SK-N-SH (cell line): ENCODE measurements at regions not wholly inside any gene's neighbourhood (a gene's known extent, or its start where the extent isn't known, plus 50 kb on each side); places are given as distances from the start of the nearest gene placed in this dataset.

Experiments used
- CTCF ChIA-PET: fragments of 300-600, 350-600 bp; formaldehyde crosslinking; extraction: SDS; loops from one replicate; lab custom pipeline; 2021; lab: Yijun Ruan, JAX
- POLR2A ChIA-PET: fragments of 350-600 bp; sonication (Branson Sonifier 250); formaldehyde crosslinking; extraction: SDS; loops from one replicate; lab custom pipeline; 2020; ENCODE audit warnings: antibody characterized with exemption, inconsistent platforms; lab: Yijun Ruan, JAX
- DNase-seq: peaks from one replicate; pipeline ENCODE4 v3.0.0; 2012
- H2AFZ ChIP-seq: fragments of 200-600 bp; sonication (generic); 2 replicates; pipeline ENCODE4 v1.8.1; 2016; ENCODE audit warnings: antibody characterized with exemption, mild to moderate bottlenecking, low read depth
- H3F3A ChIP-seq: fragments of 200-600 bp; sonication (generic); replicated peaks from 2 replicates; pipeline ENCODE3; 2016; ENCODE audit warnings: antibody characterized with exemption, mild to moderate bottlenecking; ENCODE audit not compliant: insufficient read depth
- H3K27ac ChIP-seq, 2 experiments: fragments of 200-500 bp in 1 of 2; fragments of 200-600 bp in 1 of 2; sonication (Bioruptor generic) in 1 of 2; sonication (generic), shearing (Covaris generic) in 1 of 2; 2 replicates each; pipeline versions ENCODE4 v1.5.1 to v1.6.1; 2014 to 2016; ENCODE audit warnings: low read depth in 2 of 2, inconsistent platforms in 1 of 2, low read length in 1 of 2, mild to moderate bottlenecking in 1 of 2, mixed read lengths in 1 of 2
- H3K27me3 ChIP-seq: fragments of 200-600 bp; sonication (generic), shearing (Covaris generic); 2 replicates; pipeline ENCODE4 v1.6.1; 2016; ENCODE audit warnings: mixed run types; ENCODE audit not compliant: insufficient read depth
- H3K36me3 ChIP-seq, 2 experiments: fragments of 200-500 bp in 1 of 2; fragments of 200-600 bp in 1 of 2; sonication (Bioruptor generic) in 1 of 2; sonication (generic) in 1 of 2; replicated peaks in 1 of 2; 2 replicates each; pipeline versions ENCODE3 to v1.5.1; 2014 to 2016; ENCODE audit warnings: low read length in 1 of 2, mild to moderate bottlenecking in 1 of 2; ENCODE audit not compliant: insufficient read depth in 2 of 2, control insufficient read depth in 1 of 2
- H3K4me1 ChIP-seq, 2 experiments: fragments of 200-500 bp in 1 of 2; fragments of 200-600 bp in 1 of 2; sonication (Bioruptor generic) in 1 of 2; sonication (generic), shearing (Covaris generic) in 1 of 2; 2 replicates each; pipeline versions ENCODE4 v1.5.1 to v1.6.1; 2014 to 2016; ENCODE audit warnings: low read depth in 1 of 2, low read length in 1 of 2, mixed run types in 1 of 2; ENCODE audit not compliant: insufficient read depth in 2 of 2, control insufficient read depth in 1 of 2
- H3K4me2 ChIP-seq: fragments of 200-600 bp; sonication (generic), shearing (Covaris generic); 2 replicates; pipeline ENCODE4 v1.6.1; 2017; ENCODE audit warnings: mixed run types
- H3K4me3 ChIP-seq, 2 experiments: fragments of 200-500 bp in 1 of 2; fragments of 200-600 bp in 1 of 2; sonication (Bioruptor generic) in 1 of 2; sonication (generic), shearing (Covaris generic) in 1 of 2; 2 replicates each; pipeline versions ENCODE4 v1.5.1 to v1.8.1; 2014 to 2016; ENCODE audit warnings: low read depth in 2 of 2, inconsistent platforms in 1 of 2, low read length in 1 of 2, mild to moderate bottlenecking in 1 of 2, mixed read lengths in 1 of 2, moderate library complexity in 1 of 2
- H3K79me2 ChIP-seq: fragments of 200-600 bp; sonication (generic); 2 replicates; pipeline ENCODE4 v1.8.1; 2017; ENCODE audit warnings: mild to moderate bottlenecking; ENCODE audit not compliant: insufficient read depth
- H3K9ac ChIP-seq: fragments of 200-600 bp; sonication (generic); 2 replicates; pipeline ENCODE4 v1.6.1; 2017; ENCODE audit warnings: mixed run types
- H3K9me2 ChIP-seq: fragments of 200-600 bp; sonication (generic); 2 replicates; pipeline ENCODE4 v1.6.1; 2017; ENCODE audit warnings: mixed run types
- H3K9me3 ChIP-seq: fragments of 200-600 bp; sonication (generic); 2 replicates; pipeline ENCODE4 v1.6.1; 2017; ENCODE audit warnings: mixed run types, mild to moderate bottlenecking, moderate library complexity
- H4K20me1 ChIP-seq: fragments of 200-600 bp; sonication (generic); 2 replicates; pipeline ENCODE4 v1.6.1; 2017; ENCODE audit warnings: mild to moderate bottlenecking, mixed run types; ENCODE audit not compliant: insufficient read depth
- ELF1 ChIP-seq: IDR thresholded peaks from 2 replicates; pipeline ENCODE4 v1.4.0; 2012
- FOSL2 ChIP-seq: IDR thresholded peaks from 2 replicates; pipeline ENCODE4 v1.4.0; 2012; ENCODE audit warnings: low read depth, mild to moderate bottlenecking, moderate library complexity, borderline replicate concordance
- FOXJ3 ChIP-seq: sonication (generic); formaldehyde crosslinking; IDR thresholded peaks from 2 replicates; pipeline ENCODE4 v1.5.1; 2020; ENCODE audit warnings: mild to moderate bottlenecking, missing genetic modification reagents
- FOXM1 ChIP-seq: IDR thresholded peaks from 2 replicates; pipeline ENCODE4 v1.4.0; 2012; ENCODE audit warnings: low read depth, mild to moderate bottlenecking
- IRF3 ChIP-seq: fragments of 150-350 bp; IDR thresholded peaks from 2 replicates; pipeline ENCODE4 v1.6.1; 2016; ENCODE audit warnings: mild to moderate bottlenecking, low read depth, low read length
- JUND ChIP-seq: IDR thresholded peaks from 2 replicates; pipeline ENCODE4 v1.4.0; 2012
- MEF2A ChIP-seq: IDR thresholded peaks from 2 replicates; pipeline ENCODE4 v1.4.0; 2012; ENCODE audit warnings: low read depth, borderline replicate concordance
- MXI1 ChIP-seq: IDR thresholded peaks from 2 replicates; pipeline ENCODE4 v1.6.1; 2012; ENCODE audit warnings: mild to moderate bottlenecking, low read depth, low read length, improper control_type of control experiment
- NRF1 ChIP-seq: IDR thresholded peaks from 2 replicates; pipeline ENCODE4 v1.6.1; 2012; ENCODE audit warnings: low read depth, mild to moderate bottlenecking, low read length
- PBX3 ChIP-seq: IDR thresholded peaks from 2 replicates; pipeline ENCODE4; 2012
- RAD21 ChIP-seq: IDR thresholded peaks from 2 replicates; pipeline ENCODE4 v1.6.1; 2012; ENCODE audit warnings: mild to moderate bottlenecking, low read length
- RCOR1 ChIP-seq: fragments of 150-350 bp; IDR thresholded peaks from 2 replicates; pipeline ENCODE4 v1.6.1; 2017; ENCODE audit warnings: antibody characterized with exemption, low read length
- REST ChIP-seq: IDR thresholded peaks from 2 replicates; pipeline ENCODE4 v1.6.1; 2012; ENCODE audit warnings: mild to moderate bottlenecking, low read depth, low read length, moderate library complexity
- SMC3 ChIP-seq: IDR thresholded peaks from 2 replicates; pipeline ENCODE4 v1.6.1; 2012; ENCODE audit warnings: low read depth, low read length, improper control_type of control experiment
- TAF1 ChIP-seq: IDR thresholded peaks from 2 replicates; pipeline ENCODE4 v1.6.1; 2012; ENCODE audit warnings: low read depth, mild to moderate bottlenecking, low read length, moderate library complexity, borderline replicate concordance
- TCF12 ChIP-seq: IDR thresholded peaks from 2 replicates; pipeline ENCODE4 v1.4.0; 2012
- YY1 ChIP-seq: IDR thresholded peaks from 2 replicates; pipeline ENCODE4 v1.4.0; 2012; ENCODE audit warnings: low read depth, mild to moderate bottlenecking
- ZBTB33 ChIP-seq: IDR thresholded peaks from 2 replicates; pipeline ENCODE4 v1.4.0; 2012; ENCODE audit warnings: low read depth, borderline replicate concordance
- WGBS: methylation state at CpG from one replicate; pipeline ENCODE4 v1.1.6; 2017; ENCODE audit warnings: low lambda C conversion rate; 5-methylcytosine and 5-hydroxymethylcytosine counted together
- TF ChIP-seq, protein P1 (sequence below): fragments of 200-600 bp; sonication (generic); IDR thresholded peaks from 2 replicates; pipeline ENCODE4 v1.6.1; 2017; ENCODE audit warnings: antibody characterized with exemption, mild to moderate bottlenecking, moderate library complexity

DNA sequence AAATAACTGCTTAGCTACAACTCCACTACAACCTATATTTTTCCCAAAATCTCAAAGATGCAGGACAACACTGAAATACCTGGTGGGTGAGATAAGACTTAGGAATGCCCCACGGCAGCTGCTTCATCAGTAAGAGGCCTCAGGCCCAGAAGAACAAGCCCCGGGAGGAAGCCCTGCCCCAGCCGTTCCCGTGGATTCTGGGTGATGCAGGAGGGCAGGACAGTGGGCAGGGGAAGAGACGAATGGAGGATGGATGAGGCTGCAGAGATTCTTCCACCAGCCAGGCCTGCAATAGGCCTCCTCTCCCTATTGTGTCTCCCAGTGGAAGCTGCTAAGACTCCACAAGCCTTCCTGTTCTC lies 197.9 kb upstream of the HDAC4 start:
- Histone ChIP-seq H3K79me2 (no peaks in the 10 kb centered on the region), H3K4me3 (no peak overlapping the region), H4K20me1 (no peaks in the 10 kb centered on the region), H2AFZ (no peak overlapping the region), H3K36me3 (no peaks in the 10 kb centered on the region), H3K4me1 (peaks cover 0 to 5% of the 10 kb centered on the region in 2 experiments; a peak in 1 of 4 replicates), H3K9ac (no peak overlapping the region), H3K27ac (no peak overlapping the region), H3K27me3 (no peaks in the 10 kb centered on the region), H3K4me2 (no peak overlapping the region), H3F3A (no peaks in the 10 kb centered on the region), H3K9me3 (no peaks in the 10 kb centered on the region), H3K9me2 (no peaks in the 10 kb centered on the region)
- CTCF ChIA-PET: no interaction called here
- no peak for DNase-seq
- POLR2A ChIA-PET: no interaction called here
- 8% methylated on average over 5 of the region's 5 CpGs for WGBS
- TF ChIP-seq FOSL2 (no peak), SMC3 (no peak), RCOR1 (no peak), PBX3 (no peak), MEF2A (no peak), FOXJ3 (CRISPR knock-in tag) (no peak), ZBTB33 (no peak), NRF1 (no peak), YY1 (no peak), MXI1 (no peak), FOXM1 (no peak), REST (no peak), JUND (no peak), RAD21 (no peak), TCF12 (no peak), TAF1 (no peak), ELF1 (no peak), IRF3 (no peak)
- TF ChIP-seq, protein P1, sequence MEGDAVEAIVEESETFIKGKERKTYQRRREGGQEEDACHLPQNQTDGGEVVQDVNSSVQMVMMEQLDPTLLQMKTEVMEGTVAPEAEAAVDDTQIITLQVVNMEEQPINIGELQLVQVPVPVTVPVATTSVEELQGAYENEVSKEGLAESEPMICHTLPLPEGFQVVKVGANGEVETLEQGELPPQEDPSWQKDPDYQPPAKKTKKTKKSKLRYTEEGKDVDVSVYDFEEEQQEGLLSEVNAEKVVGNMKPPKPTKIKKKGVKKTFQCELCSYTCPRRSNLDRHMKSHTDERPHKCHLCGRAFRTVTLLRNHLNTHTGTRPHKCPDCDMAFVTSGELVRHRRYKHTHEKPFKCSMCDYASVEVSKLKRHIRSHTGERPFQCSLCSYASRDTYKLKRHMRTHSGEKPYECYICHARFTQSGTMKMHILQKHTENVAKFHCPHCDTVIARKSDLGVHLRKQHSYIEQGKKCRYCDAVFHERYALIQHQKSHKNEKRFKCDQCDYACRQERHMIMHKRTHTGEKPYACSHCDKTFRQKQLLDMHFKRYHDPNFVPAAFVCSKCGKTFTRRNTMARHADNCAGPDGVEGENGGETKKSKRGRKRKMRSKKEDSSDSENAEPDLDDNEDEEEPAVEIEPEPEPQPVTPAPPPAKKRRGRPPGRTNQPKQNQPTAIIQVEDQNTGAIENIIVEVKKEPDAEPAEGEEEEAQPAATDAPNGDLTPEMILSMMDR: no peak
